Endothelial cell of umbilical vein (primary cell): ENCODE measurements at regions not wholly inside any gene's neighbourhood (a gene's known extent, or its start where the extent isn't known, plus 50 kb on each side); places are given as distances from the start of the nearest gene placed in this dataset.

Source experiments
- BruUV-seq: library from RNA; stranded (reverse); fragments of 400-500 nt; replicated peaks from 2 replicates; lab custom pipeline; 2021; lab: Mats Ljungman, UMichigan
- CTCF ChIA-PET: fragments of 300-600, 350-600 bp; sonication (Branson Sonifier 250); formaldehyde crosslinking; loops from one replicate; lab custom pipeline; 2021; ENCODE audit warnings: antibody characterized with exemption, inconsistent platforms; lab: Charles Lee
- POLR2A ChIA-PET: fragments of 300-600, 350-600 bp; sonication (Branson Sonifier 250); formaldehyde crosslinking; loops from one replicate; lab custom pipeline; 2021; ENCODE audit warnings: antibody characterized with exemption, inconsistent platforms; lab: Charles Lee
- DNase-seq: peaks from one replicate; pipeline ENCODE4 v3.0.0-alpha.2; 2011; ENCODE audit warnings: low read depth, low spot score
- FAIRE-seq: peaks from 2 replicates; lab custom pipeline; 2011; peaks lifted over from hg19 to GRCh38; lab: Jason Lieb, UNC
- H2AFZ ChIP-seq: 2 replicates; pipeline ENCODE4 v1.6.0; 2012; ENCODE audit warnings: low read depth, low read length, control low read depth, inconsistent platforms
- H3K27ac ChIP-seq: 2 replicates; pipeline ENCODE4 v1.5.1; 2011; ENCODE audit warnings: low read depth, mild to moderate bottlenecking, control low read depth, low read length, moderate library complexity; ENCODE audit not compliant: insufficient read depth
- H3K27me3 ChIP-seq, 2 experiments: 2 replicates each; pipeline versions ENCODE4 v1.6.0 to v1.6.1; 2011; ENCODE audit warnings: low read length in 2 of 2, mixed read lengths in 1 of 2; ENCODE audit not compliant: control insufficient read depth in 2 of 2, insufficient read depth in 2 of 2
- H3K36me3 ChIP-seq, 2 experiments: 2 replicates in 1 of 2; 3 replicates in 1 of 2; pipeline ENCODE4 v1.5.1; 2011; ENCODE audit warnings: low read length in 2 of 2, mild to moderate bottlenecking in 1 of 2, moderate library complexity in 1 of 2; ENCODE audit not compliant: control insufficient read depth in 2 of 2, insufficient read depth in 2 of 2; ENCODE audit errors: extremely low read depth in 1 of 2
- H3K4me1 ChIP-seq: 3 replicates; pipeline ENCODE4 v1.5.1; 2011; ENCODE audit warnings: mild to moderate bottlenecking, low read length; ENCODE audit not compliant: control insufficient read depth, insufficient read depth; ENCODE audit errors: extremely low read depth
- H3K4me2 ChIP-seq: 2 replicates; pipeline ENCODE4 v1.6.1; 2011; ENCODE audit warnings: low read length, control low read depth, mixed read lengths; ENCODE audit not compliant: insufficient read depth
- H3K4me3 ChIP-seq, 3 experiments: fragments of 200-600 bp in 1 of 3; sonication (generic), shearing (Covaris generic) in 1 of 3; replicated peaks in 1 of 3; 2 replicates each; pipeline ENCODE4 v1.5.1; 2011 to 2016; ENCODE audit warnings: control low read depth in 3 of 3, low read length in 3 of 3, mild to moderate bottlenecking in 2 of 3, inconsistent platforms in 1 of 3, low read depth in 1 of 3, moderate library complexity in 1 of 3; ENCODE audit not compliant: insufficient read depth in 1 of 3
- H3K79me2 ChIP-seq: 2 replicates; pipeline ENCODE4 v1.6.0; 2012; ENCODE audit warnings: low read length, inconsistent platforms; ENCODE audit not compliant: control insufficient read depth, insufficient read depth
- H3K9ac ChIP-seq: replicated peaks from 2 replicates; pipeline ENCODE3; 2011; ENCODE audit warnings: low read length, control low read depth; ENCODE audit not compliant: insufficient read depth; ENCODE audit errors: extremely low read depth
- H3K9me1 ChIP-seq: replicated peaks from 3 replicates; pipeline ENCODE4 v1.6.0; 2011; ENCODE audit warnings: mild to moderate bottlenecking, low read length; ENCODE audit not compliant: control insufficient read depth, insufficient read depth; ENCODE audit errors: extremely low read depth
- H3K9me3 ChIP-seq: replicated peaks from 2 replicates; pipeline ENCODE4 v1.5.1; 2012; ENCODE audit warnings: low read length, inconsistent platforms; ENCODE audit not compliant: control insufficient read depth, insufficient read depth
- H4K20me1 ChIP-seq: replicated peaks from 2 replicates; pipeline ENCODE3; 2011; ENCODE audit warnings: mild to moderate bottlenecking, low read length; ENCODE audit not compliant: control insufficient read depth, insufficient read depth; ENCODE audit errors: extremely low read depth
- EZH2 ChIP-seq: IDR thresholded peaks from 2 replicates; pipeline ENCODE4 v1.6.1; 2012; ENCODE audit warnings: borderline replicate concordance, low read depth, mild to moderate bottlenecking, moderate library complexity, low read length, inconsistent platforms; ENCODE audit not compliant: severe bottlenecking
- FOS ChIP-seq: IDR thresholded peaks from 2 replicates; pipeline ENCODE4 v1.6.1; 2011; ENCODE audit warnings: mild to moderate bottlenecking, low read length, moderate library complexity, borderline replicate concordance; ENCODE audit not compliant: insufficient read depth
- GATA2 ChIP-seq: IDR thresholded peaks from 2 replicates; pipeline ENCODE4 v1.7.0; 2011; ENCODE audit warnings: low read depth, mild to moderate bottlenecking, moderate library complexity, mixed read lengths, low read length; ENCODE audit not compliant: insufficient read length, insufficient read depth
- JUN ChIP-seq: IDR thresholded peaks from 2 replicates; pipeline ENCODE4 v1.6.1; 2011; ENCODE audit warnings: borderline replicate concordance, low read depth; ENCODE audit not compliant: insufficient read length, insufficient read depth
- MYC ChIP-seq: IDR thresholded peaks from one replicate; pipeline ENCODE4 v1.6.1; 2011; ENCODE audit warnings: mild to moderate bottlenecking, low read depth, low read length
- POLR2A ChIP-seq: IDR thresholded peaks from 2 replicates; pipeline ENCODE4 v1.6.1; 2012; ENCODE audit warnings: low read depth, mild to moderate bottlenecking, control low read depth, low read length
- POLR2AphosphoS5 ChIP-seq: IDR thresholded peaks from 2 replicates; pipeline ENCODE4 v1.6.1; 2012; ENCODE audit warnings: low read depth, mild to moderate bottlenecking, control low read depth, low read length, moderate library complexity; ENCODE audit not compliant: insufficient read depth
- dilution Hi-C: fragments of 300-500 bp; cut with MboI; formaldehyde crosslinking; loops from one replicate; pipeline ENCODE4 v1.15.0; 2019; ENCODE audit warnings: low sequenced_read_pairs; ENCODE audit not compliant: extremely low pct_ligation_motif_present
- intact Hi-C: fragments of 100-400 bp; cut with micrococcal nuclease; formaldehyde crosslinking; loops from one replicate; pipeline ENCODE4 v1.10.0; 2022
- TF ChIP-seq, protein P1 (sequence below), 2 donors: IDR thresholded peaks; 1 replicate in 1 of 2; 2 replicates in 1 of 2; pipeline ENCODE4 v1.5.1; 2011; ENCODE audit warnings: low read length in 2 of 2, mild to moderate bottlenecking in 2 of 2, moderate library complexity in 2 of 2, control low read depth in 1 of 2, inconsistent platforms in 1 of 2, low read depth in 1 of 2; ENCODE audit not compliant: insufficient read depth in 1 of 2; ENCODE audit errors: extremely low read depth in 1 of 2
- TF ChIP-seq, protein P2 (sequence below): IDR thresholded peaks from 2 replicates; pipeline ENCODE4 v1.6.1; 2011; ENCODE audit not compliant: insufficient read depth, insufficient read length

DNA sequence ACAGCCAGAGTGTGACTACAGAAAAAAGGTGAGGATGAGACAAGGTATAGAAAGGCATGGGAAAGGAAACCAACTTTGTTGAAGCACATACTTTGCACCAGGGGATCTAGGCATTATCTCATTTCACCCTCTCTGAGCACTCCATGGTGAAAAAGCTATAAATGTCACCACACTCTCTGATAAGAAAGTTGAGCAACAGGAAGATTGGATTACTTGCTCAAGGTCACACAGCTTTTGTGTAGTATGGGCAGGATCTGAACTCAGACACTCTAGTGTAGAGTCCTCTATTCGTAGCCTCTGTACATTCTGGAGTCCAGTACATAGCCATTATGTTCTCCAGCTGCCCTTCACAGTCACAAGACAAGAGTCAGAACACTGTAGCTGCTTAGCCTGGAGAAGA is 163.4 kb upstream of the SEMA6D start:
- Histone ChIP-seq H2AFZ (no peak overlapping the region), H3K4me2 (no peak overlapping the region), H4K20me1 (no peaks in the 10 kb centered on the region), H3K4me3 (no peak overlapping the region), H3K36me3 (no peaks in the 10 kb centered on the region), H3K4me1 (no peaks in the 10 kb centered on the region), H3K27ac (no peak overlapping the region), H3K9ac (no peak overlapping the region), H3K9me3 (no peaks in the 10 kb centered on the region), H3K79me2 (no peaks in the 10 kb centered on the region), H3K9me1 (no peaks in the 10 kb centered on the region), H3K27me3 (no peaks in the 10 kb centered on the region)
- TF ChIP-seq EZH2 (no peak), MYC (no peak), FOS (no peak), POLR2AphosphoS5 (no peak), POLR2A (no peak), JUN (no peak), GATA2 (no peak)
- TF ChIP-seq, protein P1, sequence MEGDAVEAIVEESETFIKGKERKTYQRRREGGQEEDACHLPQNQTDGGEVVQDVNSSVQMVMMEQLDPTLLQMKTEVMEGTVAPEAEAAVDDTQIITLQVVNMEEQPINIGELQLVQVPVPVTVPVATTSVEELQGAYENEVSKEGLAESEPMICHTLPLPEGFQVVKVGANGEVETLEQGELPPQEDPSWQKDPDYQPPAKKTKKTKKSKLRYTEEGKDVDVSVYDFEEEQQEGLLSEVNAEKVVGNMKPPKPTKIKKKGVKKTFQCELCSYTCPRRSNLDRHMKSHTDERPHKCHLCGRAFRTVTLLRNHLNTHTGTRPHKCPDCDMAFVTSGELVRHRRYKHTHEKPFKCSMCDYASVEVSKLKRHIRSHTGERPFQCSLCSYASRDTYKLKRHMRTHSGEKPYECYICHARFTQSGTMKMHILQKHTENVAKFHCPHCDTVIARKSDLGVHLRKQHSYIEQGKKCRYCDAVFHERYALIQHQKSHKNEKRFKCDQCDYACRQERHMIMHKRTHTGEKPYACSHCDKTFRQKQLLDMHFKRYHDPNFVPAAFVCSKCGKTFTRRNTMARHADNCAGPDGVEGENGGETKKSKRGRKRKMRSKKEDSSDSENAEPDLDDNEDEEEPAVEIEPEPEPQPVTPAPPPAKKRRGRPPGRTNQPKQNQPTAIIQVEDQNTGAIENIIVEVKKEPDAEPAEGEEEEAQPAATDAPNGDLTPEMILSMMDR (IDR thresholded peaks at IDR 0.05; ENCODE audit: extremely low read depth in 1 of 2, insufficient read depth in 1 of 2, low read depth in 1 of 2, low read length in 2 of 2) = no peak
- TF ChIP-seq, protein P2, sequence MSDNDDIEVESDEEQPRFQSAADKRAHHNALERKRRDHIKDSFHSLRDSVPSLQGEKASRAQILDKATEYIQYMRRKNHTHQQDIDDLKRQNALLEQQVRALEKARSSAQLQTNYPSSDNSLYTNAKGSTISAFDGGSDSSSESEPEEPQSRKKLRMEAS = no peak
- dilution Hi-C loops = no loop called here
- BruUV-seq = no TSS peak
- POLR2A ChIA-PET = no interaction called here
- DNase-seq (no peak), FAIRE-seq (no peak)
- intact Hi-C loops = no loop called here
- CTCF ChIA-PET = interaction anchor here (1.2 kb wide), 1 partner anchor 12 kb away, joined by 3 read pairs; no protein-coding TSS in a partner anchor
